Stimulated activated CD4-positive, alpha-beta T cell treated with anti-CD3 and anti-CD28 coated beads, Interleukin-2, amount 100 ng/mL, for 48 hours (primary cell): ENCODE measurements at regions not wholly inside any gene's neighbourhood (a gene's known extent, or its start where the extent isn't known, plus 50 kb on each side); places are given as distances from the start of the nearest gene placed in this dataset.

Experiments
- DNase-seq, 2 donors: peaks; one replicate each; pipeline ENCODE4 v3.0.0-alpha.2; 2020

DNA sequence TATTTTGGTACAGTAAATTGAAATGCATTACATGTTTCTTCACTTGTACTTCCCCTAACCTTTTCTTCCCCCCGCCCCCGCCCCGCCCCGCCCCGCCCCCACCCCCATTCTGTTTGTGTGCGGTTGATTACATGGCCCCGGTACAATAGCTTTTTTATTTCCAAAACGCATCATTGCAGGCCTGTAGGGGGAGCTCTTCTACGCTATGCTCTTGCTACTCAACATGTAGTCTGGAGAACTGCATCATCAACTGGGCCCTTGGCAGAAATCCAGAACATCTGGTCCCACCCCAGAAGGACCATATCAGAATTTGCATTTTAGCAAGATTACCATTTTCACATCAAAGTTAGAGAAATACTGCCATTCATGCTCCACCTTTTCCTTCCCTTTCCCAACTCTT is 333.3 kb upstream of the DDX53 start:
- peak in 1 of 2 donors; percentile 0 for DNase-seq

DNA sequence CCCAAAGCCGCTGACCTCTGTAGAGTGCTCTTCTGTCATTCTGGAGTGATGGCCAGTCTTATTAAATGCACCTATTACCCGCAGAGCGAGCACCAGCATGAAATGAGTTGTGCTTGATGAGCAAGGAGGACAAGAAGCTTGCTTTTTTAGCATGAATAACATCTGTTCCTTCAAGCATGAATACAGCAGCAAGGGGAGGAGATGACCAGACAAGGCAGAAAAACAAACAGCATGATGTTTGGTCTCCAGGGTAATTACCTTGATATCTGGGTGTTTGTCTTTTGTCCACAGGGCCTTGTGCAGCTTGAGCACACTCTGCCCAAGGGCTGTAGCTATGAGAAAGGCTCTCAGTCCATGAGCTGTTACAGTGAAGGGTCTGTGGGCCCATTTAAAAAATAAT is 324.8 kb upstream of the DDX53 start:
- no peak for DNase-seq

DNA sequence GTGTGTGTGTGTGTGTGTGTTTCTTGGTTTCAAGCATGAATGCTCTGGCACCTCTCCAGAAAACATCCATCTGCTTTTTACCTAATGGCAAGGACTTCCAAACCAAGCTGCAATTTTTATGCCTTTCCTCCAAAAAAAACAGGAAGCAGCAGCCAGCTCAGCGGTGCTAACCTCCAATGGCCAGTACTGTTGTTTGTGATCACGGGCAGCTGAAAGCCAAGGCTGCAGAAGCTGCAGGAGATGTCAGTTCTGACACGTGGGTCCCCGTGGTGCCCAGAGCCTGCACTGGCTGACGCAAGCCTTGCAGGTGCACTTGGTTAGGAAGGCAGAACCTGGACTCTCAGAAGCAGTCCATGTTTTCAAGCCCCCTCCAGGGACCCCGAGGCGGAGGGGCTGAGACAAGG is 313.6 kb upstream of the DDX53 start:
- DNase-seq, result no peak

DNA sequence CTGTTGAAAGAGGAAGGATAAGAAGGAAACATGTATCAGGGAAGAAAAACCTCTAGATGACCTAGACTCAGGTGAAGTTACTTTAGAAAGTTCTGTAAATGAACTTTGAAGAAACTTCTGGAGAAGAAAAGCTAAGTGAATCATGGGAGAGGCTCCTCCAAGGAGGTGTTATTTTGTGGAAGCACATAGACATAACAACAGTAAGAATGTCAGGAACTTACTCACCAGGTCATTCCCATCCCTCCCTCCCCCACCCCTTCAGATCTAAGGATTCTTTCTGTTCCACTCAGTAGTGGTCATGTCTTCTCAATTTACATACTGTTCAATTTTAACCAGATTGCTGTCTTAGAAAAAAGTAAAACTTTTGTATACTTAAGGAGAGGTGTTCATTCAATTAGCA is 310.5 kb upstream of the DDX53 start:
- DNase-seq, result no peak

DNA sequence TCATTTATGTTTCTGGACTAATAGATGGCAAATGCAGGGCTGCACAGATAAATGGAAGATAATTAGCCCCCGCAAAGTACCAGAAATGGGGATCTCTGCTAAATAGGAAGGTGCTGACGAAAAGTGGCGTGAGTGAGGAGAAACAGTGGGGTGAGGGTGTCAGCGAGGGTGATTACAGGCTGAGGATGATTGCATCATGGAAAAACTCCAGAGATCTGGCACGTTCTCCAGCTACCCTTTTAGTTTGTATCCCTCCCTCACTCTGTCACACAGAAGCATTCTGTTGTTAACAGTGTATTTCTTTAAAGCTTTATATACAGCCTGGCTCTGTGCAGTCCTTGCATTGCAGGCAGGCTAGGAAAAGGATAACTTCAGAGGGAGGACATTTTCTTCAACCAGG is 309.6 kb upstream of the DDX53 start:
- no peak for DNase-seq

DNA sequence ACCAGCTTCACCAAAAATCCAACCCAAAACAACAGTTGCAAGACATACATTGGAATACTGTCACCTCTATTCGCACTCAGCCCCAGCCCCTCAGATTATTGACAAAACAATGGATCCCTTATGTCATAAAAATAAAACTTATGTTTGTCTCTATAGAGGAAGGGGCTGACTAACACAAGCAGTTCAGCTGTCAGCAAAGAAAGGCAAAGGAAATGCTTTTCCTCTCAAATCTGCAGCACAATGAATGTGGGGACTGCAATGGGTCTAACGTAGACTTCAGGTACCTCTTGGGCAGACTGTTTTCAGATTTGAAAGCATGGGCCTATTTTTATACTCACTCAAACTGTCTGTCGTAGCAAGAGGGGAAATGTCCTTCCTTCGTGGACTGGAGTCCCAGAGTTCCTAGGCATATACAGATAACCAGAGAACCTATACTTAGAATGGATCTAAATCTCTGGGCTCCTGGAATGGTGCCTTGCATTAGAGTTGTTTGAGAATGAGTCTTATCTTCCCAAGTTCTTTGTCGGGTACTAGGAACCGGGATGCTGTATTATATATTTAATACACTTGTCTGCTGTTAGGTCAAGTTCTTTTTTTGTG is 307.7 kb upstream of the DDX53 start:
- no peak for DNase-seq

DNA sequence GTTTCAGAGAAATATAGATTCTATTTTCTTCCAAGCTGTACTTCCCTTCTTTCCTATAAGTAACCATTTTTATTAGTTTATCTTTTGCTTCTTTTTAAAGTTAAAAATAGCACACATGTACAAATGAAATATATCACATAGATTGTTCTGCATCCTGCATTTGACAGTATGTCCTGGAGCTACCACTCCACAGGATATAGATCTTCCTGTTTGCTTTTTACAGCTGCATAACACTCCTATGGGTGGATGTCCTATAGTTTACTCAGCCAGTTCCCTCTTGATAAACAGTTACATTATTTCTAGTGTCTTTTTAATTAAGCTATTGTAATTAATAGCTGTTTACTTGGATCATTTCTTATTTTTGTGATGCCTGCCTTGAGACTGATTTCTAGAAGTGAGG is 301.6 kb upstream of the DDX53 start:
- DNase-seq, result no peak

DNA sequence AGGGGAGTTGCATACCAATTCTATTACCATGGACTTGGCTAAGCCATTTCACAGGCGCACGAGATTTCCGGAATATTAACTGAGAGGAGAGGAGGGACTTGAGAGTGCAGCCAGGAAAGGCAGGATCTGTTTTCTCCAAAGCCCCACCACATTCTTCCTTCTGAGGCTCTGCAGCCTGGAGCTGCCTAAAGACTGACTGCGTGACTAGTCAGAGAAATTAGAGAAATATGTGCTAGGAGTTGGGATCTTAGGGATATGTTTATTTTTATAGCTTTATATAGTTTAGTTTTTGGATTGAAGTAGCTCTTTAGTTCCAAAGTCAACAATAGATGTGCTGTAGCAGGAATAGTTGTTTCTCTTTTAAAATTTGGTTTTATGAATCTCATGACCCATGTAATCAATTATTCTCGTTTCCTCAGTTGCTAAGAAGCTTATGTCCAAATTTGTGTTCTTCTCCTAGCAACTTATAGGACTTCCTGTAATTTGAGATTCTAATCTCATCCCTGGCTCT is 300.1 kb upstream of the DDX53 start:
- no peak for DNase-seq

DNA sequence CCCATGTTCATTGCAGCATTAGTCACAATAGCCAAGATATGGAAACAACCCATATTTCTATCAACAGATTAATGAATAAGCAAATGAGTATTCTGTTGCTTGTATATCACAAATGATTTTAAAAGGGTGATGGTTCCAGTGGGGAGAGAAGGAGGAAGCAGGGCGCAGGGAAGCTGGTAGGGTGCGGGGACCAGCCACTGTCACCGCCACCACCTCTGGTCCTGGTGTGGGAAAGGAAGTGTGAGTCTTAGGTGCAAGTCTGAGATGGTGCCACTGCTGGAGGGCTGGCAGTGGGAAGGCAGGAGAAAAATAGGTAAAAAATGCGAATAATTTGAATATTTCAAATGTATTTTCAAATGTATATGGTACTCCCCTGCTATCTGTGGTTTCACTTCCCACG is 286.8 kb upstream of the DDX53 start:
- no peak for DNase-seq

DNA sequence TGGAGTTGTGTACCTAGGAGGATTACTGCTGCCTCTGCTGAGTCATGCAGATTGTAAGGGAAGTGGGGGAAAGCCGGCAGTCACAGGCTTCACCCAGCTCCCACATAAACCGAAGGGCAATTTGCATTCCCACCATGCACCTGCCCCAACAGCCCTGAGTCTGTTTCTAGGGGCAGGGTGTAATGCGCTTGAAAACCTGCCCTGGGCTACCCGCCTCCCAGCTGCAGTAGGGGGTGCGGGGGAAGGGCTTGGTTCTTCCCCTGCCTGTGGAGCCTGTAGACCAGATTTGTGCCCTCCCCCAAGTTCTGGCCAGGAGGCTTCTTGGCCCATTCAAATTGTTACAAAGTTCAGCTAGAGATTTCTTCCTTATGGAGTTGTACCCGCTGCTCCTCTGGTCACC is 269.2 kb upstream of the DDX53 start:
- DNase-seq, result no peak

DNA sequence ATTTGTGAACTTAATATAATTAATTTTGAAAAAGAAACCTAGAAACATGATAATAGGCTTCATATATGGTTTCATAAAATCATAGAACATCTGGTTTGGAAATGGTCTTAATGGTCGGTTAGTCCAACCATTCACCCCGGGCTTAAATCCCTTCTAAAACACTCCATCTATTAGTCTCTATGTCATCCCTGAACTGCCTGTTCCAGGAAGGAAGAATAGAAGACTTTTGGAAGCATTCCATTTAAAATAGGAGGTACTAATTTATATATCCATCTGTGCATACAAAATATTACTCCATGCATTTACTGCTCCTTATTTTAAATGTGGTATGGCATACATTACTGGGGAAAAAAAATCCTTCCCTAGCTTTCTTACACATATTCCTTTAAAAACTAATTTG is 262.2 kb upstream of the DDX53 start:
- DNase-seq, result no peak

DNA sequence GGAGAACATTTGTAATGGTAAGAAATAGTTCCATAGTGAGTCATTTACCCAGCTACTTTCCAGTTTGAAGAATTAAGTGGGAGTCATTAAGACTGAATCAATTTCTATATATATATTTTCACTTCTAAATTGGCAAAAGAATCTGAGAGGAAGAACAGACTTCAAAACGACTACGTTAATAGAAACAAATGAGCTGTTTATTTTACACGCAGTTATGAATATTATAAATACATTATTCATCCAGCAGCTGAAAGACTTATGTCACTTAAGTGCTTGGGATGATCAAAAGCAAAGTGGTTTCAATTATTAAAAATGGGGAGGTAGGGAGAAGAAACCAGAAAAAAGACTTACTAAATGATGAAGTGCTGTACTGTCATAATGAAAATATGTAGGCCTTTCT is 260.5 kb upstream of the DDX53 start:
- DNase-seq, result no peak

DNA sequence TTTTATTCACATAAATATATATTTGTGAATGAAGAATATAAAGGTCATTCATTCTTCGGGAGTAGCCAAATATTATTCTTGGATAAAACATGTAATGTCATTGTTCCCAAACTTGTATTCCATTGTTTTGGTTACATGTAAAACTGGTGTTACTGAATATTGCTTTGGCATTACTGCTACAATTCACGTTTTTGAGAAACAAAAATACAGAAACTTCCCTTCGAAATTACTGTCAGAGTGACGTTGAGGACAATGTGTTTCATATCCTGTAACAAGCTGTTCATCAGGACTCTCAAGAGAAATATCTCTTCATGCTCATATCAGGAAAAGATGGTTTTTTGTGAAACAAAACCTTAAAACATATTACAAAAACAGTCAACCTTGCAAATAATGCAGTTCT is 258.9 kb upstream of the DDX53 start:
- DNase-seq, result no peak

DNA sequence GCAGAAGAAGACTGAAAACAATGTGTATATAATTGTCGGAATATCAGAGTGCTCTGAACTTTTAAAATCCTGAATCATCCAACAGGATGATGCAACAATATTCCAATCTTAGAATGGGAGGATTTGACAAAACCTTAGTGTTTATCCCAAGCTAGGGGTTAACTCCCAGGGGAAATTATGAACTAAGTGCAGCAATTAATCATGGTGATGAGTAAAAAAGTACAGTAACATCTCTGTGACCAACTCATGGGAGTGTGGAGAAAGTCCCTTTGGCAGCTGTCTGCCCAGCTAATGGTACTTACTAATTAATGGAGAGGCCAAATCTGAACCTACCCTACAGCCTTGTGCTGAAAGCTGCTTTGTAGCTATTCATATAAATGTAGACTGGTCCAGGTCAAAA is 257.6 kb upstream of the DDX53 start:
- no peak for DNase-seq

DNA sequence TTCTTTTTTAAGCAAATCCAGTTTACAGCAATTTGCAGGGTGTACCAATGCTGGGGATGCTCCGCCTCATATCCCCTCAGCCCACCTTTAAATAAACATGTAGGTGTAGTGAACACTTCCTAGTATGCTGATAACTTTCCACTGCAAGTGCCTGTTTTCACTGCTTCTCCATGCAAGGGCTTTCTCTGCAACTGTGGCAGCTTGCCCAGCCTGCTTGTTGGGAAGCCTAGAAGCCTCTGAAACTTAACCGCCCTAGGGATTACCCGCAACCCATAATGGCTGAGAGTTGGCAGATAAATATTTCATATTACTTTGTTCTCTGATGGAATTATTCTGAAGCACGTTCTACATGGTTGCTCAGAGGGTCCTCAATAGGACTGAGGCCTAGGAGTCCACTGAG is 253.7 kb upstream of the DDX53 start:
- no peak for DNase-seq

DNA sequence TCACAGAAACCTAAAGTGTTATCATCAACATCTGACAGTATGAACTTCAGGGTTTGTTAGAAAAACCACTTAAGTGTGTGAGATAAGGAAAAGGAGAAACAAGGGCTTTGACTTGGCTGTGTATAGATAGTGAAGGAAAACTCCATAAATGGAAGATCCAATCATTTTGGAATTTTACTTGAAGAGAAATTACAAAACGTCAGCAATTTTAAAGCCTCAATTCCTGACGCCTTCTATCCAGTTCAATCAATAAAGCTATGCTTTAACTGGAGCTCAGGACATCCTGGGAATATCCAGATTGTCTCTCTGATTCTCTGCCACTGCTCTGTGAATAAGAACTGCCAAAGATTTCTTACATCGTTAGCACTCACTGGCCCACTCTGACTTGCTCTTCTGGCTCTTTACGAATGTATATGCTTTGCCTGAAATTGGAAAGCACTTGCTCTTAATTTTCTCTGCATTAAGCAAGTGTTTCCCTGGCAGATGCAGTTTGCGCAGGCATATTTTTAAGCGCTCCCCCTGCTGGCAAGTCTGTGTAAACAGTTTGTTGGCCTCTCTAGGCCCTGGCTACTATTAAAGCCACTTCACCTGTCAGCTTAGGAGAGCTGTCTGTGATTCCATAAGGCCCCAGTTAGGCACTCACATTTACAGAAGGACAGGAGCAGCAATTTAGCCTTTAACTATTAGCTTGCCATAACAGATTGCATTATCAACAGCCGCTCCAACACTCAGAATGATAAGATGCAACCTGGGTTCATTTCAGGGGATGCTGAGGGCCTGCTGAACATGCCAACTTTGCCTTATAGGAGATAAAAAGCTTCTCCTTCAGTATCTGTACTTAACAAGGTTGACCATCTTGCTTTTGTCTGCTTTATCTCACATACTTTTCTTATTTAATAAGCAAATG is 251.4 kb upstream of the DDX53 start:
- peak; percentile 15 to 40 for DNase-seq

DNA sequence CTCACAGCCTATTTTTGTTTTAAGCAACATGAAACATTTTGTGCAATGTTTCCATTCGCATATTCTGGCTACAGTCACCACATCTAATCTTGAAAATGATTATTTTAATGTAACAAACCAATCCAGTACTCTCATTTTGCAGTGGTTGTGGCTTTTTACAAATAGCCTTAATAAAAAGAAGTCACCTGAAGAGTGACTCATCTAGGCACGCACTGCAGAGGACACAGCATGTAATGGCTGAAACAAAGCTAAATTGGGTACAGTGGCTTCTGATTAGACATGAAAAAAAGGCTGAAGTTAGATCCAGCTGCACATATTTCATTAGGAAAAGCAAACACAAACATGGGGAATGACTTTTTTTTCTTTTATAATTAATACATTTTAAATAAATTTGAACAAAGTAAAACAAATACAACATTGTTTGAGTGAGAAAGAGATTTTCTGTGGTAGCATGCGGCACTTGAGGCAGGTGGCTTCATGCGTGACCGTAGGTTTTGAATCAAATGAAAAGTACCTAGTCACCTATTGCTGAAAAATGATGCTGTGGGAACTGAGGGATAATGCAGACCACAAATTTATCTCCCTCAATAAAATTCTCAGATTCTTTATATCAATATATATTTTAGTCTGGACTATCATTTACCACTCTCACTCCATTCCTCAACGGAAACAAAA is 240.8 kb upstream of the DDX53 start:
- DNase-seq, result no peak

DNA sequence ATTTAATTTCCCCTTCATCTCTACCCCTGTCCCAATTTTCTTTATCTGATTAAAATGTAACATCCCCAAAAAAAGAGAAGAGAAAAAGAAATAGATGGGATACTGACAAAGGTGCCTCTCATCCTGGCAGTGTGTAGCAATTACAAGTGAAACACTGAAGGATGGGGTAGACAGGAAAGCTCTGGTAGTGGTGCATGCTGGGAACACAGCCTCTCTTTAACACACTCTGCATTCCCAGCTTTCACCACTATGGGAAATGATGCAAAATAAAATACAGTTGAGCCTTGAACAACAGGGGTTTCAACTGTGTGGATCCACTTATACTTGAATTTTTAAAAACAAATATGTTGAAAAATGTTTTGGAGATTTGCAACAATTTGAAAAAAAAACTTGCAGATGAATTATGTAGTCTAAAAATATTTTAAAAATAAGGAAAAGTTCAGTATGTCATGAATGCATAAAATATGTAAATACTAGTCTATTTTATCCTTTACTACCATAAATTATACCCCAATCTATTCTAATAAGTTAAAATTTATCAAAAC is 239.2 kb upstream of the DDX53 start:
- no peak for DNase-seq

DNA sequence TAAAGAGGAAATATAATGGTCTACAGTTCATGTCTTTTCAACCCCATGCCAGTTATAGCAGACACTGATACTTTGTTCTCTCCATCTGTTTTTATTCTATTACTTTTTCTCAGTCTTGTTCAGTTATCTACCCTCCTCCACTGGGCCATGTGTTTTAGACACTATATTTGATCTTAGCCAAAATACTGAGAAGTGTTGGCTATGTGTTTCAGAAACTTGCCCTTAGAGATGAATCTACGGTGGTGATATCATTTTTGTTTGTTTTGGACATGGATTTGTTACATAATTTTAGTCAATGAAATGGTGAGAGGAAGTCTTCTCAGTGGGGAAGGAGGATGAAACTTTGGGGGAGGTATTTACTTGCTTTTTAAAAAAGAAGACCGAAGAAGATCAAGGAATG is 211.5 kb upstream of the DDX53 start:
- DNase-seq, result no peak

DNA sequence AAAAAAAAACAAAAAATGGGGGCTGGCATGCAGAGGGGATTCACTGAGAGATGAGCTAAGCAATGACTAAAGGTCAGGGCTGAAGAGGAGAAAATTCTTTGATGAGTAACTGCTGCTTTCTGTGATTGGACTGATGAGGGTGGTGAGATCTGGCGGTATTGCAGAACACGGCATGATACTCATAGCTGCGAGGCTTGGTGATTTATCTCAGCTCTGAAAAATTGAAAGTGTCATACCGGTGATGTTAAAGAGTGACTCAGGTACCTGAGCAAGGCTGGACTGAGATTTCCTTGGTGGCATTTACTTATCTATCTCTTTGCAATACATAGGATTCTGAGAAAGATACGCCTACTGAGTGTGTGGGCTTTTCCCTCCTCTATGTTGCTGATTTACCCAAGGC is 204.1 kb upstream of the DDX53 start:
- DNase-seq, result no peak

DNA sequence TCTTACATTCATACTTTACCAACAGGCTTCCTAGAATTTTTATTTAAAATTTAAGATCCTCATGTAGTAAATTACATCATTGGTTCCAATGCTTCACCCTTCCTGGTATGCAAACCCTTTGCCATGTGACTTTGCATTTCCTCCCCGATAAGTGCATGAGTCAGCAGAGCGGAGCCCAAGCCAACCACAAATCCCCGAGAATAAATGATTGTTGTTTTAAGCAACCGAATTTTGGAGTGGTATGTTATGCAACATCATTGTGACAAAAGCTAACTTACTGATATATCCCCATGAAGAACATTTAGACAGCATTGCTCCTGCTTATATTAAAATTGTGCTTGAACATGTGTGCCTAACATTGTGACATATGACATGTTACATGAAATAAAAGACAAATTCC is 199.4 kb upstream of the DDX53 start:
- no peak for DNase-seq

DNA sequence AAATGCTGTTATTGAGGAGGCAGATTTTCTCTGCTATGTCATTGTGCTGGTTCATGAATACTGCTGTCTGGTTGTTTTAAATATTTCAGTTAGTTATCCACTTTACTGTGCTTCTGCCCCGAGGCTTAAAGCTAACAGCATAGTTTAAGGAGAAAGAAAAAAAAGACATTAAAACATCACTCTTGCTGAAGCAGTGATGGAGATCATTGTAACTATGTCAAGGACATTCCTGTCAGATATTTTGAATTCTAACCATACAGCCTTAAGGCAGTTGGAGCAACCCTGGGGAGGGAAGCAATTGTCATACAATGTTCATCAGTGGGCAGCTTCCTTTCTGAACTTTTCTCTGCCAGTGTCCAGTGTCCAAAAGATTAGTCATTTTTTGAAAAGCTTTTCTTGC is 199.0 kb upstream of the DDX53 start:
- no peak for DNase-seq

DNA sequence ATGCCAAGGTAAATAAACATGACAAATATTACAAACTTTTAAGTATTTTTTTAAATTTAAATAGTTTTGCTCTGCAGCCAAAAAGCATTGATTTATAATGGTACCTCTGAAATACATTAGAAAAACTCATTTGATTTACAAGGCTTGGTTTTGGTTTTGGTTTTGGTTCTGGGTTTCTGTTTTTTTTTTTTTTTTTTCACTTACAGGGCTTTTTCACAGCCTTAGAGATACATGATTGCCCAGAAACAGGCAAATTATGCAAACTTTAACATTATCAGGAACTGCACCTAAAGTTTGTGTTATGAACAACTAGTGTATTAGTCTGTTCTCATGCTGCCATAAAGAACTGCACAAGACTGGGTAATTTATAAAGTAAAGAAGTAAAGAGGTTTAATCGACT is 196.4 kb upstream of the DDX53 start:
- no peak for DNase-seq

DNA sequence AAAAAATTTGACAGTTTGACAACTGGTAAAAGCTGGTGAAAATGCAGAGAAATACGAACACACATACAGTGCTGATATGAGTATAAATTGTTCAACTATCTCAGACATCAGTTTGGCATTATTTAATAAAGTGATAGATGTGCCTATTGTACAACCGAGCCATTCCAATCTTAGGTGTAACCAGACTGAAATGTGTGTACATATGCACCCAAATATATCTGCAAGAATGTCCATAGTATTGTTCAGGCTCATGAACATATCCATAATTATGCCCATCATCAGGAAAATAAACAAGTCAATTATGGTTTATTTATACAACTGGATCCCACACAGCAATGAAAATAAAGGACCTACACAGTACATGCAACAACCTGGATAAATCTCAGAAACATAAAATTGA is 188.9 kb upstream of the DDX53 start:
- DNase-seq, result no peak
